NCI-H1694 (cell line): ENCODE measurements at regions not wholly inside any gene's neighbourhood (a gene's known extent, or its start where the extent isn't known, plus 50 kb on each side); places are given as distances from the start of the nearest gene placed in this dataset.

Source experiments
- DNase-seq: peaks from one replicate; lab custom pipeline; 2025; lab: John Stamatoyannopoulos, UW

- no peak for DNase-seq
These were observed 83.3 kb downstream of the ALDH8A1 start for GRCh38 chr6:134866563-134866962.

GRCh38 chr6:134864558-134864957 lies 85.3 kb downstream of the ALDH8A1 start:
- DNase-seq: no peak

- no peak for DNase-seq
These were observed 86.0 kb downstream of the ALDH8A1 start for GRCh38 chr6:134863763-134864510.

- DNase-seq: no peak
These were observed 95.5 kb downstream of the ALDH8A1 start for GRCh38 chr6:134854366-134854765.

GRCh38 chr6:134853111-134854055 lies 96.5 kb downstream of the ALDH8A1 start:
- DNase-seq: no peak

GRCh38 chr6:134851548-134851947 lies 98.4 kb downstream of the ALDH8A1 start:
- DNase-seq: no peak

- DNase-seq: no peak
These were observed 99.1 kb downstream of the ALDH8A1 start for GRCh38 chr6:134850721-134851305.

- no peak for DNase-seq
These were observed 99.9 kb downstream of the ALDH8A1 start for GRCh38 chr6:134849920-134850447.

GRCh38 chr6:134848076-134848475 lies 101.8 kb downstream of the ALDH8A1 start:
- DNase-seq: no peak

- no peak for DNase-seq
These were observed 103.0 kb downstream of the ALDH8A1 start for GRCh38 chr6:134846865-134847264.

- no peak for DNase-seq
These were observed 103.9 kb downstream of the ALDH8A1 start for GRCh38 chr6:134846031-134846430.

GRCh38 chr6:134844120-134844519 lies 105.8 kb downstream of the ALDH8A1 start:
- DNase-seq: no peak

- no peak for DNase-seq
These were observed 109.6 kb downstream of the ALDH8A1 start for GRCh38 chr6:134840086-134840867.

- peak; percentile 2 for DNase-seq
These were observed 113.9 kb downstream of the ALDH8A1 start for GRCh38 chr6:134835993-134836392.

- DNase-seq: peak; percentile 74
These were observed 119.0 kb downstream of the ALDH8A1 start for GRCh38 chr6:134830940-134831339.

- DNase-seq: no peak
These were observed 119.7 kb downstream of the ALDH8A1 start for GRCh38 chr6:134830194-134830593.

- no peak for DNase-seq
These were observed 121.3 kb downstream of the ALDH8A1 start for GRCh38 chr6:134828641-134829040.

GRCh38 chr6:134826889-134827737 lies 122.8 kb downstream of the ALDH8A1 start:
- no peak for DNase-seq

- DNase-seq: no peak
These were observed 126.2 kb downstream of the ALDH8A1 start for GRCh38 chr6:134823710-134824034.

GRCh38 chr6:134822920-134823709 lies 126.8 kb downstream of the ALDH8A1 start:
- DNase-seq: peak; percentile 76
